Epithelial cell of proximal tubule (primary cell): ENCODE measurements at regions not wholly inside any gene's neighbourhood (a gene's known extent, or its start where the extent isn't known, plus 50 kb on each side); places are given as distances from the start of the nearest gene placed in this dataset.

ENCODE experiments used
- DNase-seq: peaks from one replicate; pipeline ENCODE4 v3.0.0-alpha.2; 2011; ENCODE audit warnings: low read depth
- H3K4me3 ChIP-seq: 2 replicates; pipeline ENCODE4 v1.5.1; 2011; ENCODE audit warnings: low read depth, mild to moderate bottlenecking, low read length
- TF ChIP-seq, protein P1 (sequence below): conservative IDR thresholded peaks from 2 replicates; pipeline ENCODE4 v1.5.1; 2012; ENCODE audit warnings: low read depth, mild to moderate bottlenecking, low read length

DNA sequence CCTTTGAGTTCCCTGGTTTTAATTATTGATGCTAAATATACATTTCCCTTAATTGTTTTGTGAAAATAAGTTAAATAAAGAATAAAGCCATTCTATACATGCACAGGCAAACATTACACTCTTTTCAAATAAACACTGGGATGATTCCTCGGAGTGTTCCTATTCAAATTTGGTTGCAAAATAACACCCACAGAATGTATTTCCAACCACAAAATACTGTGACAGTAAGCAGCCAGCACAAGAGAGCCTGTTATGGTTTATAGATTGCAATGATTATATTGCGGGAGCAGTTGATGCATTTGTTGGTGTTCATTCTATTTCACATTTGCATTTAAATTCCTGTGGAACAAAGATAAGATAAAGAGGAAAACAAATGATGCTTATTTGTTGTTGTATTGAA lies 632.6 kb upstream of the WWC1 start:
- DNase-seq, result no peak
- no peak overlapping the region for H3K4me3 ChIP-seq
- TF ChIP-seq, protein P1, sequence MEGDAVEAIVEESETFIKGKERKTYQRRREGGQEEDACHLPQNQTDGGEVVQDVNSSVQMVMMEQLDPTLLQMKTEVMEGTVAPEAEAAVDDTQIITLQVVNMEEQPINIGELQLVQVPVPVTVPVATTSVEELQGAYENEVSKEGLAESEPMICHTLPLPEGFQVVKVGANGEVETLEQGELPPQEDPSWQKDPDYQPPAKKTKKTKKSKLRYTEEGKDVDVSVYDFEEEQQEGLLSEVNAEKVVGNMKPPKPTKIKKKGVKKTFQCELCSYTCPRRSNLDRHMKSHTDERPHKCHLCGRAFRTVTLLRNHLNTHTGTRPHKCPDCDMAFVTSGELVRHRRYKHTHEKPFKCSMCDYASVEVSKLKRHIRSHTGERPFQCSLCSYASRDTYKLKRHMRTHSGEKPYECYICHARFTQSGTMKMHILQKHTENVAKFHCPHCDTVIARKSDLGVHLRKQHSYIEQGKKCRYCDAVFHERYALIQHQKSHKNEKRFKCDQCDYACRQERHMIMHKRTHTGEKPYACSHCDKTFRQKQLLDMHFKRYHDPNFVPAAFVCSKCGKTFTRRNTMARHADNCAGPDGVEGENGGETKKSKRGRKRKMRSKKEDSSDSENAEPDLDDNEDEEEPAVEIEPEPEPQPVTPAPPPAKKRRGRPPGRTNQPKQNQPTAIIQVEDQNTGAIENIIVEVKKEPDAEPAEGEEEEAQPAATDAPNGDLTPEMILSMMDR, result no peak

DNA sequence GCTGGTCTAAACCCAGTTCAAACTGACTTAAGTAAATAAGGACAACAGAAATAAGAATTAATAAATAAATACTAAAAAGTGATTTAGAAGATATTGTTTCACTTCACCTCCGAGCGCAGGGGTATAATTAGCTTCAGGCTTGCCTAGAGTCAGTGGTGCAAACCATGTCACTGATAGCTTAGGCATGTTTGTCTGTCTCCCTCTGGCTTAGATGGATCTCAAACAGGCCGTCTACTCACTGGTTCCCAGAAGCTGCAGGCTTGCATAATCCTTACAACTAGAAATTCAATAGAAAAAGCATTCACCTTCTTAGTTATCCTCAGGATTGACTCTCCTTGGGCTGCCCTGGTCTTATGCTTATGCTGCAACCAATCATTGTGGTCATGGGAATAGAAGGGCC lies 629.8 kb upstream of the WWC1 start:
- no peak for DNase-seq
- H3K4me3 ChIP-seq, result no peak overlapping the region
- TF ChIP-seq, protein P1, result no peak

DNA sequence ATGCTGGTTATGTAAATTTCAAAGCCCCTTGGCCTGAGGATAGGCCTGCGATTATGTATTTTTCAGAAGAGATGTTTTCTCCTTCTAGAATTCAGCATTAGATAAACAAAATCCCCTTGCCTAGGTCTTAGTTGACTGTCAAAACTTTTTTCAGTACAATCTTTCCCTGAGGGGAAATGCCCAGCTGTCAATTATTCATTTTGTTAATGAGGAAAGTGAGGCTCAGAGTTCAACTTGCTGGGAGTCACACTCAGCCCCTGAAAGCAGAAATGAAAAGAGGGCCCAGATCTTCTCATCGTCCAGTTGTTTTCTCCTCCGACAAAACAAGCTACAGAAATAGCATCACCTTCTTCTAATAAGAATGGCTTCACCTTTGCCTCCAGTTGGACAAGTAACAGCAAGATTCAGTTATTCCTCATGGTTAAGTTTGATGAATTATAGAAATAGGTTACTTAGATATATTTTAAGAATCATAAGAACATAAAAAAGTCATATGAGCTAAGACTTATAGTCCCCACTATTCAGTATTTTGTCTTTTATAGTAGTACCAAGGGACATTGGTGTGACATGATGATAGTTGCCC lies 627.1 kb upstream of the WWC1 start:
- H3K4me3 ChIP-seq, result no peak overlapping the region
- DNase-seq, result no peak
- TF ChIP-seq, protein P1, result no peak

DNA sequence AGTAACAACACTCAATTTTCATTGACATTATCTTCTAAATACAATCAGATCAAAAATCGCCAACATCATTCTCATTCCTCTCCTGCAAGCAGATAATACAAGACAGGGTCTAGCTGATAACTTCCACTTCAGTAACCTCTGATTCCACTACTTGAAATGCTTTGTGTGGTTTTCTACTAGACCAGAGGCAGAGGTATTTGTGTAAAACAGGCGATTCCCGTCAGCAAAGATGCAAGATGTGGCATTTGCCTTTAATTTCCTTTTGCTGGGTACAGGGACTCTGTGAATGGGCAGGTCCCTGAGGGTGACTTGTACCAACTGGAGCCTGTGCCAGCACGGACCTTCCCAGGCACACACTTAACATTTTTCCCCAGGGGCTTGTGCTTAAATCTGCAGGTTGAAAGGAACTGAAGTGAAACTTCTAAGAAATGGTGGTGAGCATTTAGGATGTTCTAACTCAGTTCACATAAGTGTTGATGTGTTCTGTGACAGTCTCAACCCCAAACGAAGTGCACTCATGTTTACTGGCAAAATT lies 625.5 kb upstream of the WWC1 start:
- TF ChIP-seq, protein P1, result no peak
- no peak for DNase-seq
- H3K4me3 ChIP-seq, result no peak overlapping the region

DNA sequence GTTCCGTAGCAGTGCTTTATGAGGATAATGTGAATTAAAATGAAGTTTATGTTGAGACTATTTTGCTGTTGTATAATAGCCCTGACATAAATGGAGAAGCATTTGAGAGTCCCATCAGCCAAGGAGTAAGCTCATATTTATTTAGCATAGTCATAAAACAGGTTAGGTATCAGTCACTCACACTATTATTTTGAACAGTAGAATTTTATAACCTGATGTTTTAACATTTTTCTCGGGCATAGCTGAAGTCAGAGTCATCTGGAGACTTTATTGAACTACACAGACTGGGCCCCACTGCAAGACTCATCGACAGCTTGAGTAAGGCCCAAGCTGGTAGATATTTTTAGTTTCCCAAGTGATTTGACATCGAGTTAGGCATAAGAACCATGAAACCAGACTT lies 620.3 kb upstream of the WWC1 start:
- DNase-seq, result no peak
- H3K4me3 ChIP-seq, result no peak overlapping the region
- TF ChIP-seq, protein P1, result no peak

DNA sequence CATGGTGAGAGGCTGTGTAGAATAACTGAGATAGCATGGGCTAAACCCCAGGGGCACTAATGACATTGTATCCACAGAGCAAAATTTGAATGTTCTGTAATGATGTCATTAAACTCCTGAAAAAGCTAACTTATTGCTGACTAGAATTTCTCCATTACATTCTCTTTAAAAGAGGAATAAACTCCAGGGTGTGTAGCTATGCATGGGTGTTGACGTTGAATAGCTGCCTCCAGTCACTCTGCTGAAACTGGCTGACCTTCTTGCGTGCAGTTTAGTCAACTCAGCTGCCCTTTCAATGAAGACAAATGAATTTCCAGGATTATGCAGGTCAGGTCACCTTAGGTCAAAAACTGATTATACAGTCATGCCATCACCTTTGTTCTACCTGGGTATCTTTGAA lies 617.5 kb upstream of the WWC1 start:
- TF ChIP-seq, protein P1, result no peak
- H3K4me3 ChIP-seq, result no peak overlapping the region
- no peak for DNase-seq

DNA sequence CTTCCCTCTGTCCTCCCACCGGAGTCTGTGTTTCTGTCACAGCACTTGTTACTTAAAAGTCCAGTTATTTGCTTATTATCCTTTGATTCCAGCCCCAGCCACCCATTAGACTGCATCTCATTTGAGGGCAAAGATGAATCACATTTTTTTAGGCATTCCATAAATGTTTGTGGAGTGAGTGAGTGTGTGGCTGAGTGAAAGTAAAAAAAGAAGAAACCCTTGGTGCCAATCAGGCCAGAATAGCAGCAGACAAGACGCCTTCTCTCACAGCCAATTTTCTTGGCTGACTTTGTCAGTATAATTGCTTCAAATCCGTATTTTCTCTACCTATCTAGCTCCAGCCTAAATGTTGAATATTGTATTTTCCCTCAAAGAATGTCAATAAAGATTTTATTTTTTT lies 613.0 kb upstream of the WWC1 start:
- H3K4me3 ChIP-seq, result no peak overlapping the region
- DNase-seq, result no peak
- TF ChIP-seq, protein P1, result no peak
